HCT116 (cell line): ENCODE measurements at regions not wholly inside any gene's neighbourhood (a gene's known extent, or its start where the extent isn't known, plus 50 kb on each side); places are given as distances from the start of the nearest gene placed in this dataset.

ENCODE experiments used
- ATAC-seq: fragments of 200-7000 bp; cut with Tn5 transposase; 2 replicates; pipeline ENCODE4 v1.9.1; 2020; ENCODE audit warnings: mild to moderate bottlenecking, moderate library complexity
- BruUV-seq: library from RNA; stranded (reverse); fragments of 400-500 nt; replicated peaks from 2 replicates; lab custom pipeline; 2021; lab: Mats Ljungman, UMichigan
- CTCF ChIA-PET: fragments of 300-600 bp; sonication (Branson Sonifier 250); formaldehyde crosslinking; loops from one replicate; lab custom pipeline; 2021; ENCODE audit warnings: antibody characterized with exemption; lab: Charles Lee
- POLR2A ChIA-PET: fragments of 300-600, 350-600 bp; sonication (Branson Sonifier 250); formaldehyde crosslinking; loops from one replicate; lab custom pipeline; 2021; ENCODE audit warnings: antibody characterized with exemption; lab: Charles Lee
- RAD21 ChIA-PET, 2 experiments: fragments of 300-600 bp; sonication (Branson Sonifier 250); formaldehyde crosslinking; loops; one replicate each; lab custom pipeline; 2023; ENCODE audit warnings: low total read pairs in 2 of 2; ENCODE audit not compliant: uncharacterized antibody in 2 of 2, unreplicated experiment in 2 of 2, low non-redundant PET in 1 of 2; lab: Charles Lee
- DNase-seq: peaks from one replicate; pipeline ENCODE4 v3.0.0-alpha.2; 2010; ENCODE audit warnings: low read depth, low spot score
- H2AFZ ChIP-seq: fragments of 200-600 bp; shearing (Covaris generic), sonication (generic); 2 replicates; pipeline ENCODE4 v1.6.1; 2017; ENCODE audit warnings: low read depth, mixed run types, mixed read lengths, antibody characterized with exemption, low read length; ENCODE audit not compliant: poor library complexity, severe bottlenecking
- H3K27ac ChIP-seq: 2 replicates; pipeline ENCODE4 v1.5.1; 2012; ENCODE audit warnings: low read depth, low read length
- H3K27me3 ChIP-seq: fragments of 200-600 bp; sonication (generic); 2 replicates; pipeline ENCODE4 v1.6.1; 2016; ENCODE audit warnings: mixed run types, low read length, mixed read lengths; ENCODE audit not compliant: insufficient read depth
- H3K36me3 ChIP-seq, 2 experiments: fragments of 200-500 bp in 1 of 2; fragments of 200-600 bp in 1 of 2; sonication (Bioruptor generic) in 1 of 2; sonication (generic) in 1 of 2; 2 replicates each; pipeline versions ENCODE4 v1.5.1 to v1.6.1; 2014 to 2016; ENCODE audit warnings: low read length in 2 of 2, inconsistent platforms in 1 of 2, mixed read lengths in 1 of 2, mixed run types in 1 of 2; ENCODE audit not compliant: insufficient read depth in 2 of 2, control insufficient read depth in 1 of 2
- H3K4me1 ChIP-seq, 2 experiments: fragments of 200-600 bp in 1 of 2; sonication (generic) in 1 of 2; 2 replicates each; pipeline versions ENCODE4 v1.5.1 to v1.6.1; 2012 to 2017; ENCODE audit warnings: low read length in 2 of 2, inconsistent platforms in 1 of 2, mild to moderate bottlenecking in 1 of 2, mixed read lengths in 1 of 2, mixed run types in 1 of 2, moderate library complexity in 1 of 2; ENCODE audit not compliant: insufficient read depth in 2 of 2, control insufficient read depth in 1 of 2
- H3K4me2 ChIP-seq: fragments of 200-600 bp; sonication (generic); 2 replicates; pipeline ENCODE4 v1.6.1; 2017; ENCODE audit warnings: mixed run types, low read length, mixed read lengths
- H3K4me3 ChIP-seq, 2 experiments: fragments of 200-600 bp in 1 of 2; sonication (generic) in 1 of 2; replicated peaks in 1 of 2; 2 replicates each; pipeline ENCODE4 v1.5.1; 2011 to 2016; ENCODE audit warnings: low read length in 2 of 2, control low read depth in 1 of 2, low read depth in 1 of 2, mild to moderate bottlenecking in 1 of 2, mixed read lengths in 1 of 2, mixed run types in 1 of 2
- H3K79me2 ChIP-seq: fragments of 200-600 bp; sonication (generic); 2 replicates; pipeline ENCODE4 v1.6.1; 2017; ENCODE audit warnings: mild to moderate bottlenecking, mixed run types, low read length, moderate library complexity, mixed read lengths; ENCODE audit not compliant: insufficient read depth
- H3K9ac ChIP-seq: fragments of 200-600 bp; sonication (generic); 2 replicates; pipeline ENCODE4 v1.6.1; 2016; ENCODE audit warnings: low read length, mixed read lengths
- H3K9me2 ChIP-seq: fragments of 200-600 bp; sonication (generic), shearing (Covaris generic); 2 replicates; pipeline ENCODE4 v1.6.1; 2017; ENCODE audit warnings: mixed run types, mild to moderate bottlenecking, moderate library complexity; ENCODE audit not compliant: insufficient read depth
- H3K9me3 ChIP-seq, 2 experiments: fragments of 200-500 bp in 1 of 2; fragments of 200-600 bp in 1 of 2; sonication (Bioruptor generic) in 1 of 2; sonication (generic) in 1 of 2; 2 replicates each; pipeline ENCODE4 v1.6.1; 2014 to 2017; ENCODE audit warnings: low read length in 2 of 2, mixed read lengths in 2 of 2, inconsistent platforms in 1 of 2, low read depth in 1 of 2, mild to moderate bottlenecking in 1 of 2, mixed run types in 1 of 2, moderate library complexity in 1 of 2; ENCODE audit not compliant: control insufficient read depth in 1 of 2, insufficient read depth in 1 of 2
- H4K20me1 ChIP-seq: fragments of 200-600 bp; sonication (generic), shearing (Covaris generic); 2 replicates; pipeline ENCODE4 v1.6.1; 2017; ENCODE audit warnings: mixed run types, mild to moderate bottlenecking, moderate library complexity; ENCODE audit not compliant: insufficient read depth
- EZH2 ChIP-seq: fragments of 200-600 bp; sonication (generic); IDR thresholded peaks from 2 replicates; pipeline ENCODE4 v1.6.1; 2017; ENCODE audit warnings: antibody characterized with exemption, mixed run types
- EZH2phosphoT487 ChIP-seq: fragments of 200-600 bp; IDR thresholded peaks from 2 replicates; pipeline ENCODE4 v1.6.1; 2018; ENCODE audit warnings: antibody characterized with exemption, borderline replicate concordance
- SIN3A ChIP-seq: IDR thresholded peaks from 2 replicates; pipeline ENCODE4 v1.6.1; 2012; ENCODE audit warnings: low read depth
- TCF7L2 ChIP-seq: IDR thresholded peaks from 2 replicates; pipeline ENCODE4 v1.7.0; 2011; ENCODE audit warnings: borderline replicate concordance, inconsistent platforms; ENCODE audit not compliant: insufficient read depth, insufficient read length; ENCODE audit errors: extremely low read depth
- YY1 ChIP-seq: IDR thresholded peaks from 2 replicates; pipeline ENCODE4 v1.6.1; 2011; ENCODE audit warnings: low read length, low read depth, moderate library complexity, mild to moderate bottlenecking; ENCODE audit not compliant: insufficient replicate concordance; ENCODE audit errors: extremely low read depth
- intact Hi-C: fragments of 100-400 bp; cut with micrococcal nuclease; formaldehyde crosslinking; loops from 2 replicates; pipeline ENCODE4 v1.10.0; 2022
- TF ChIP-seq, protein P1 (sequence below): IDR thresholded peaks from 2 replicates; pipeline ENCODE4 v1.6.1; 2012

DNA sequence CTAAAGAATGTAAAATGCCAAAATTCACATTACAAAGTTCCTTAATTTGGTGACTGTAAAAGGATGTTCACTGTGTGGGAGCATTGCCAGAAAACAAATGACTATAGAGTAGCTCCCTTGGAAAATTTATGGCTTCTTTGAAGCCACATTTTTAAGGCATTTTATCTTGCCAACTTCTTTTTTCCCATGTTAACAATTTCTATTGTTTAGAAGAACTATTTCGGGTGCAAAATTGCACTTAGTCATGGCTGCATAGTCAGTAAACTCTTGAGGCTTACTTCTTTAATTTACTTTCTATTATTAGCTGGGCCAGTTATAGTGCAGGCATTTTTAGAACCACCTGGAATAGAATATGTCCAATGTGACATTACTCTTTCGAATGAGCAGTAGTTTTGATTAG lies 515.3 kb downstream of the JRKL start:
- no peak for ATAC-seq
- Histone ChIP-seq H3K4me2 (no peak overlapping the region), H3K9ac (no peak overlapping the region), H3K79me2 (no peaks in the 10 kb centered on the region), H3K9me3 (peaks cover 4 to 6% of the 10 kb centered on the region in 2 experiments; a peak in 2 of 4 replicates), H2AFZ (no peak overlapping the region), H3K36me3 (no peaks in the 10 kb centered on the region), H3K27me3 (no peaks in the 10 kb centered on the region), H3K4me3 (no peak overlapping the region)
- RAD21 ChIA-PET: no interaction called here
- DNase-seq: no peak
- CTCF ChIA-PET: no interaction called here
- TF ChIP-seq SIN3A (no peak), EZH2 (no peak), EZH2phosphoT487 (no peak), YY1 (no peak)
- TF ChIP-seq, protein P1, sequence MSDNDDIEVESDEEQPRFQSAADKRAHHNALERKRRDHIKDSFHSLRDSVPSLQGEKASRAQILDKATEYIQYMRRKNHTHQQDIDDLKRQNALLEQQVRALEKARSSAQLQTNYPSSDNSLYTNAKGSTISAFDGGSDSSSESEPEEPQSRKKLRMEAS: no peak
- TF ChIP-seq, all 23 proteins: peak for 0
- POLR2A ChIA-PET: no interaction called here
- H3K27ac ChIP-seq: no peak overlapping the region
- no TSS peak for BruUV-seq
- no peaks in the 10 kb centered on the region for H4K20me1 ChIP-seq
- intact Hi-C loops: no loop called here
- no peaks in the 10 kb centered on the region for H3K9me2 ChIP-seq
- H3K4me1 ChIP-seq: no peaks in the 10 kb centered on the region

- Histone ChIP-seq H3K4me1 (no peaks in the 10 kb centered on the region), H3K36me3 (no peaks in the 10 kb centered on the region), H3K27me3 (no peaks in the 10 kb centered on the region), H3K4me2 (no peak overlapping the region), H2AFZ (no peak overlapping the region), H3K27ac (no peak overlapping the region), H3K79me2 (no peaks in the 10 kb centered on the region), H4K20me1 (no peaks in the 10 kb centered on the region), H3K9me2 (no peaks in the 10 kb centered on the region), H3K4me3 (no peak overlapping the region)
- no peak for DNase-seq
- intact Hi-C loops: no loop called here
- ATAC-seq: no peak
- POLR2A ChIA-PET: no interaction called here
- TF ChIP-seq TCF7L2: no peak
- TF ChIP-seq, all 23 proteins: peak for 0
- Histone ChIP-seq H3K9ac (no peak overlapping the region), H3K9me3 (peaks cover 4 to 6% of the 10 kb centered on the region in 2 experiments; a peak in 2 of 4 replicates)
- BruUV-seq: no TSS peak
- RAD21 ChIA-PET: no interaction called here
- CTCF ChIA-PET: no interaction called here
Observed at GRCh38 chr11:96905663-96906062, 515.9 kb downstream of the JRKL start.
